ENCODE measurements at regions not wholly inside any gene's neighbourhood (a gene's known extent, or its start where the extent isn't known, plus 50 kb on each side); places are given as distances from the start of the nearest gene placed in this dataset.

DNA sequence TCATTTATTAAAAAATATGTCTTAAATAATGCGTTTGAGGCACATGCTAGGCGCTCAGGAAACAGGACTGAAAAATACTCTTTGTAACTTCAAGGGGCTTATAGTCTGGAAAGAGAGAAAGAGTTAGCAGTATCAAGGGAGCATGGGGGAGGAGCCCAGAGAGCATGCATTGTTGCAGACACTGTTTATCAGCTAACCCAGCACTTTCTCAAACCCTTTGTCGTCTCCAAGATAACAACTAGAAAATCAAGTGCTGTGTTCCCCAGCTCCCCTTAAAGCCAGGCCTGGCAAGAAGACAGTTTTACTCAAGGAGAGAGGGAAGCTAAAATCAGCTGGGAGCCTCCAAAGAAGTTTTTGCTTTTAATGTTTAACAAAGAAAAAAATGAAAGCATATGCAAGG, 98.4 kb downstream of the PERP start:
- no peak for DNase-seq

DNA sequence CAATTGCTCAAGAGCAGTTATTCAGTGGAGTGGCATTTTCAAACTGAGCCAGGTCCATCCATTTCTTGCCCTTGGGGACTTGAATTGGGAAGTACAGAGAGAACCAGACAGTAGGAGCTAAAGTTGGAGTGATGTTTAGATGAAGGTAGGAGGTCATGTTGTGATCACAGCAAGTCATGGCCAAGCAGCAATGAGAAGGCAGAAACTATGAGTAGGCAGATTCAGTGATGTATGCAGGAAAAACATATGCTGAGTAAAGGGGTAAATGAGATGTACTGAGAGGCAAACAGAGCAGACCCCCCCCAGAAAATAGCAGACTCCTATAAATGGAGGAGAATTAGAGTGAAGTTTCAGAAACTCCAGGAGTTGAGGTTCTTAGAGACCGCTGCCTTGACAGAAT, 95.8 kb downstream of the PERP start:
- no peak for DNase-seq

DNA sequence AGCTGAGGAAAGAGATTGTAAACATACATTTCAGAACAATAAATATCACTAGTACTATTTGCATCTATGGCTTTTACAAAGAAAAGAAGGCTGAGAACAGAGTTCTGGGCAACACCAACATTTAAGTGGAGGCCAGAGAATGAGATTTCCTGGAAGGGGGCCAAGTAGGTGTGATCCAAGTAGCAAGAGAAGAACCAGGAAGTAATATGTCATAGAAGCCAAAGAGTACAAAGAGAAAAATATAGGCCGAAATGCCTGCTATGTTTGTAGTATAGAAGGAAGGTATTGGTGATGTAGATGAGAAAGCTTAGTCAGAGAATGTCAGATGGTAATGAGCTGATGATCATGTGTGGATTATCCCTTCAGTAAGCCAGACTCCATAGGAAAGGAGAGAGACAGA, 94.5 kb downstream of the PERP start:
- no peak for DNase-seq

DNA sequence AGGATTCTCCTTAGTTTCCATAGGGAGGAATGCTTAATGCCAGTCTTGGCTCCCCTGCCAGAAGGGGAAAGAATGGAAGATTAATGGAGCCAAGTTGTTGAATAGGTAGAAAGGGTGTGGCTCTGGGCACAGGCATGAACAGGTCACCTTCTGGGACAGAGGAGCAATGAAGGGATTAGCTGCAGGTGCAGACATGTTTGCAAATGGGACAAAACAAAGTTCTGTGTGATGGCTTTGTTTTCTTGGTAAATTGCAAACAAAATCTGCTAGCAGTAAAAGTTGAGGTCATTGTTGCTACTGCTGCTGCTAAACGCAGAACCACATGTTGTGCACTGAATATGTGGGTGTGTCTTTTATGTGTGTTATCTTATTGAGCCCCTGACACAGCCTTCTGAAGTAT, 93.3 kb downstream of the PERP start:
- DNase-seq: no peak

DNA sequence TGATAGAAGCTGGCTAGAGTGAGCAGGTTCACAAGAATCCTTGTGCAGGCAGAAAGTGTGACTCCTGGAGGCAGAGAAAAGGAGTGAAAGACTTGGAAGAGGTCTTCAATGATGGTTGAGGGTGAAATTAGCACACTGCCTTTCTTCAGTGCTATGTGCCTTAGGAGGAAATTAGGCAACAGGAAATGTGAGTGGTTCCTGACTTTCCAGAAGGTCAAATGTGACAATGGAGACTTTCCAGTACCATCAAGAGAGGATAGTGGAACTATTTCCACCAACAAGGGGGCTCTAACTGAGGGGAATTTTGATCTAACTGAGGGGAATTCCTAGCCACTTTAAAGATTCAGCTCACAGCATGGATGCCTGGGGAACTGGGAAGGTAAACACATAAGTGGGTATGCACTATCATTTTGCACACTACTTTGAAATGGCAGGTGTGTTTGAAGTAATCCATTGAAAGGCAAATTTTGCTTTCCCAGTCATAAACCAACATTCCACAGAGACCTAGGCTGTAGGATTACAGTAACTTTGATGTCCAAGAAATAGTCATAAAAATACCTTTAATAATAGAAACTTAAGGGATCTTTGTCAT, 90.0 kb downstream of the PERP start:
- DNase-seq: no peak

DNA sequence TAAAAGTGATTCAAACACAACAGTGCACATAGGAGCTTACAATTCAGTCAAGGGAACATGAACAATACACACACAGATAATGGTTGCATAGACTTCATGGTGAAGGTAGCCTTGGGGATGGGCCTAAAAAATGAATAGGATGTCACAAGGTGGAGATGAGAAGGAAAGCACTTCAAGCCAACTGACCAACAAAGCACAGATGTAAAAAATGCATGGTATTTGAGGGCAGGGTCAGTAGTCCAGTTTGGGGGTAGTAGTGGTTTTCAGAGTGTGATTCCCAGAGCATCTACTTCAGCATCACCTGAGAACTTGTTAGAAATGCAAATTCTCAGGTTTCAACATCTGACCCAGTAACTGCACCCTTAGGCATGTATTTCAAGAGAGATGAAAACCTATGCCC, 88.9 kb downstream of the PERP start:
- DNase-seq: no peak

DNA sequence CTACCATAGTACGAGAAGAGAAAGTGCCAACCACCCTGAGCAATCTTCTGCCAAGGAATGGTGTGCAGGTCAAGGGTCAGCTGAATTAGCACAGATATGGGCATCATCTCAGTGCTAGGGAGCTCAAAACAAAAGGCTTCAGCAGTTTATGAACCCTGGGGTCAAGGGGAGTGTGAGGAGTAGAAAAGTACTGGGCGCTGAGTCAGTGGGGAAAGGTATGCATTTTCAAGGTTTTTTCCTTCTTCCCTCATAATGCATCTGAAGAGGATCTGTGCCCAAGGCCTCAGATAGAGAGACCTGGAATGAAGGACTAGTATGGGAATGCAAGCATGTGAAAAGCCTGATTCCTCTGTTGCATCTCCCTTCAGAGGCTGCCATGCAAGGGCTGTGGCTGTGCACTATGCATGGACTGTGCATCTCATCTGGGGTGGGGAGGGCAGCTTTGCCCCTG, 81.7 kb downstream of the PERP start:
- DNase-seq: no peak

DNA sequence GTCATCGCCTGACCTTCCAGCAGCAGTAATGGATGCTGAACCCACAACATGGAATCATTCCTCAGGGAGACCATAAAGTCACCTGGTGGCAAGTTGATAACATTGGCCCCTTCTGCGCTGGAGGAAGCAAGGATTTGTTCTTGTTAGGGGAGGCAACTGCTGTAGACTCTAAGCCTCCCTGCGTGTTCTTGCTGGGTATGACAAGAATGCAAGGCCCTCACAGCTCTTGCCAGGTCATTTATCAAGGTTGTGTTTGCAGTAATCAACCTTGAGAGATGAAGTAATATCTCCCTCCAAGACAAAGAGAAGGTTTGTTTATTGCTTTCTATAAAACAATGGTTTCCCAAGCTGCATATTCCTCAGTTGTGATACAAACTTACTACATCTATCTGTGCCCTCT, 80.9 kb downstream of the PERP start:
- no peak for DNase-seq

DNA sequence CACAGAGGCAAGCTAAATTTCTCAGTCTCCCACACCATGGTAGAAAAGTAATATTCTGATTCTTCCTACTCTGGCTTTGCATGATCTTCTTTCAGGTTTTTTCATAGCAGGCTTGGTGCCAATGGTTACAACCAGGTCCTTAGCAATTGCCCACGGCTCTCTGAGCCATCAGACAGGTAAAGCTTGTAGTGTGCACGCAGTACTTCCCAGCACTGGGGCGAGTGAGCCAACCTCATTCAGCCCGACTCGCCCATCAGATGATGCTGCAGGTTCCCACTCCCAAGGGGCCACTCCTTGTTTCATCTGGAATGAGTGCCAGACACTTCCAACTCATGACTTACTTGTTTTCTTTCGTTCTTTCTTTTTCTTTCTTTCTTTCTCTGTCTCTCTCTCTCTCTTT, 78.3 kb downstream of the PERP start:
- no peak for DNase-seq

DNA sequence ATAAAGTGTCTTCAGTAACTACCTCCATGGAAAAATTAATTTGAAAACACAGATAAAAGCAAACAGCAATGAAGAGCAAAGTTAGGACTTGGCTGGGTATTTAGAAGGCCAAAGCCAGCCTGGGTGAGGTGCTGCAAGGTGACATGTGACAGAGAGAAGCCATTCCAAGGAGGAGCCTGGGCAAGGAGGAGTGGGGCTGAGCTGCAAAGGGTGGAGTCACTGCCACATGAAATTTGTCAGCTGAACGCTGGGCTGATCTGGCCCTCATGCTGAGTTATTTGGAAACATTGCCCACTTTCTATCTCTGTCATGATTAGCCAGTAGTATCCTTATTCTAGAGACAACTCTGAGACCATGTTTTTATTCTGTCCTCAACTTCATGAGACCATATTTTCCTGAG, 76.3 kb downstream of the PERP start:
- no peak for DNase-seq

DNA sequence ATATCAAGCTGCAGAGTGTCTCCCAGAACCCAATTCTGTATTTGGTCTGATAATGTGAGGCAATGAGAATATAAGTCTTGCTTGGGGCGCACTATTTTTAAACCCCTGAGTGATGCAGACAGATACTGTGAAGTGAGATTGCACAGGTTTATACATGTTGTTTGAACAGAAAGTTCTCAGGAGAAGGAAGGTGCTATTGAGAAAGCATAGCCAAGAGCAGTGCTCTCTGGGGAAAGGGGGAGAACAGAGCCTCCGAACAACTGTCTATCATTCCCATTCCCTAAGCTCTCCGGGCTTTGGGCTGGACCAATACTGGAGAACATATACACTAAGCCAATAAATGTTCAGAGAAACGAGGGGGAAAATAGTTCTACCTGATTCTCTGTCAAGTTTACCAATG, 75.8 kb downstream of the PERP start:
- DNase-seq: no peak

DNA sequence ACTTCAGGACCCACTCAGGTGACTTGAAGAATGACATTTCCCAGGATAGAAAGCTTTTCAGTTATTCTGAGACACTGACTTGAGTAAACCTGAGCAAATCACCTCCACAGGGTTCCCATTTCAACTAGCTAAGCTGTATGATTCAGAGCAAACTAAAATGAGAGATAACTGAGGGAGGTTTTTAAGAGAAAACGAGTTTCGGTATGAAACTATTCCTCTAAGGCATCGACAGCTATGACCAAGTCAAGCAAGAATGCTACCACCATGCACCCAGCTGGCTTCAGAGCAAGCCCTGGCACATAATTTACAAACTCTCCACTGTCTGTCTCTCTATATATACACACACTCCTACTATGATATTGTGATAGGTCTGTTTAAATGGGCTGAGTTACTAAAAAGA, 75.4 kb downstream of the PERP start:
- no peak for DNase-seq

DNA sequence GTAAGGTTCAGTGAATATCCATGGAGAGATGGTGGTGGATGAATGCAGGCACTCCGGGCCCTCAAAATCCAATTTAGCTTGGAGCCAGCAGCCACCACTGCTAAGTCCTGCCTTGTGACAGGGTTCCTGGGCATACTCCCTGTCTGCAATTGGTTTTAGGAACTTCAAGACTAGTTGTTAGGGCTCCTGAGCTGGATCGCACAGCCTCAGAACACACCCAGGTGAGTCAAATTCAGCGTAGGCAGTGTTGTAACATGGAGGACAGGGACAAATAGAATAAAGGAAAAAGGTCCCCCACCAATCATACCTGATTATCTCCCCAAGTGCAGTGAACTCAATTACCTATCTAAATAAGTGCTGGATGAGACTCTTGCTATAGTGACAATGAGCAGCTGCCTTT, 74.6 kb downstream of the PERP start:
- no peak for DNase-seq

DNA sequence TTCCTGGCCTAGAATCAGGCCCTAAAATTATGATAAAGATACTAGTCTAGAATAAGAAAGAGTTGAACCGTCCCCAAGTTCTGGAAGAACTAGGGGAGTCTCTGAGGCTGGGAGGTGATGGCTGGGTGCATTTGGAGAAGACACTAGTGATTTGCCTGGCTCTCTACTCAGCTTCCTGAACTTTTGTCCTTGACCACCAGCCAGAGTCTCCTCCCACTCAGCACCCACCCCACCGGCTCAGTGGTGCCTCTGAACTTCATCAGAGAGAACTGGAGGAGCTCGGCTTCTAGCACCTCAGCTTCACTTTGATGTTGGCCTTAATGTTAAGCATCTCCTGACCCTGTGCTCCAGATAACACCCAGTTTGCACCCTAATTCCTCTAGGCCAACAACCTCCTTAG, 73.0 kb downstream of the PERP start:
- DNase-seq: no peak

DNA sequence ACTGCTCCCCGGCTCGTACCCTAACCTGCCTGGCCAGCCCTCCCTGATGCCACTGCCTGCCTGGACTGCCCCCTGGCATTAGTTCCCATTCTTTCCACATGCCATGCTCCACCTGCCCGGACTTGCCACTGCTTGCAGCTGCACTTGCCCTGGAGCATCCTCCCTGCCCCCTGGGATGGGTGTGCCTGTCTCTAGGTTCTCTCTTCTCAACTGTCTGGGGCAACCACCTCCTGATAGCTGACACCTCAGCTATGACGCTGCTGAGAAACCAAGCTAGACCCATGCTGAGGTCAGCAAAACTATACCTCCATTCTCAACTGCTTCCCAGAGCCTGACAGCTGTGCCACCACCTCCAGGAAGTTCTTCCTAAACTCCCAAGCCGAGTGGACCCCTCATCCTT, 72.1 kb downstream of the PERP start:
- DNase-seq: no peak

DNA sequence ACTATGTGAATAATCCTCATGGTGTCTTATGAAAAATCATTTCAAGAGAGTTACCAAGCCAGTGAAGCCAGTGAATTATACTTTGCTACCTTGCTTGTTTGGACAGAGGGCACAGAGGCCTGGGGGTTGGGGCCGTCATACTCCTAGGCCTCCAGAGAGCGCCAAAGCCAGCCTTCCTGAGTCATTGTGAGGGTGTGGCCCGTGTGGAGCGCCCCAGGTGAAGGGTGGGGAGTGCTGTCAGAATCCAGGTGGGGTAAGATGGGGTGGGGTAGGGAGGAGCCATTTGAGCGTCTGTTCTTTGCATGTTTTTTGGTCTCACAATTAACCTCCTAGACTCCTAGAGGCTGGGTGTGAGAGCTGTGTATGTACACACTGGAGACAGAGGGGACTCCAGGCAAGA, 71.1 kb downstream of the PERP start:
- DNase-seq: no peak

DNA sequence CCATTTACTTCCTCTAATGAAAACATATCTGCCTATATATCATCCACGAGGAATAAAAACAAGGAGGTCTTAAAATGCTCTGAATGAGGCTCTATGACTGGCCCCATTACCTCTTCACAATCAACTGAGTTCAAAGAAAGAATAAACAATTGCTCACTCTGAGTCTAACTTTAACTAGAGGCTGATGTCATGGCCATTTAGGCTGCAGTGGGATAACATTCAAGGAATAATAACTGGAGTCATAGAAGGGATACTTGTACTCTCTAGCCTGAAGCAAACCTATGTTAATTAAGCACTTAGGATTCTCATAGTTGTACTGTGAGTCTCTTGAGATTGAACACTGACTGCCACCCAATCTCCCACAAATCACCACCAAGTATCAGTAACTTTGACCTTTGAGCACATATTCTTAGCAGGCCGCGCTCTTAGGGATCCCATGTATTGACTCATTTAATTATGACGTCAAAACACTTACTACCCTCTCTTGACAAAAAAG, 70.2 kb downstream of the PERP start:
- no peak for DNase-seq

DNA sequence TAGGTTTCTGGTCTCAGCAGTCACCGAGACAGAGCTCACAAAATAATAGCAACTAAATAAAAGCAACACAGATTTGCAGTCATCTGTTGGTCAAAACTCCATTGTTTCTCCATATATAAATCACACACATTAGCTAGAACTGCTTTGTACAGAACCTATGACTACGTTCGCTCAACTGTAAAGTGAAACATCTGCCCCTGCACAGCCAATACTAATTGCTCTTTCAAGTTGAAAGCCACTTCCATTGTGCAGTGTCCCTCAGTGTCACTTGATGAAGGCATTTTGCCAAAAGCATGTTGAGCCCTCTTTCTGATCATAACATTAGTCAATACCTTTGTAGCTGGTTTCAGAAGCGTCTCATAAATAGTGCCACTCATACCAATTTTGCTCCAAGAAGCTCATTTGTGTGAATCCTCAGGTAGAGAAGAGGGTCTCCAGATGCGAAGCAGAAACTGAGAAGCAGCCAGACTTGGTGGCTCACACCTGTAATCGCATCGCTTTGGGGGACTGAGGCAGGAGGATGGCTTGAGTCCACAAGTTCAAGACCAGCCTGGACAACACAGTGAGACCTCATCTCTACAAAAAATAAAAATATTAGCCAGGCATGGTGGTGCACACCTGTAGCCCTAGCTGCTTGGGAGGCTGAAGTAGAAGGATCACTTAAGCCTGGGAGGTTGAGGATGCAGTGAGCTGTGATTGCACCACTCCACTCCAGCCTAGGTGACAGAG, 68.9 kb downstream of the PERP start:
- DNase-seq: no peak

Measured in NCI-H446 (cell line).